Fibroblast of the aortic adventitia (primary cell): ENCODE measurements at regions not wholly inside any gene's neighbourhood (a gene's known extent, or its start where the extent isn't known, plus 50 kb on each side); places are given as distances from the start of the nearest gene placed in this dataset.

Source experiments
- DNase-seq: peaks from one replicate; pipeline ENCODE4 v3.0.0-alpha.2; 2010; ENCODE audit warnings: low read depth
- H3K4me3 ChIP-seq: 2 replicates; pipeline ENCODE4 v1.5.1; 2011; ENCODE audit warnings: low read depth, mild to moderate bottlenecking, control low read depth, low read length, moderate library complexity
- CTCF ChIP-seq: IDR thresholded peaks from 2 replicates; pipeline ENCODE4 v1.5.1; 2011; ENCODE audit warnings: mild to moderate bottlenecking, low read length, control low read depth, inconsistent platforms; ENCODE audit not compliant: insufficient read depth

GRCh38 chr3:14343338-14344112, 58.9 kb upstream of the SLC6A6 start:
- no peak for DNase-seq
- TF ChIP-seq CTCF, result no peak
- no peak overlapping the region for H3K4me3 ChIP-seq

- DNase-seq, result no peak
- no peak for TF ChIP-seq CTCF
- H3K4me3 ChIP-seq, result no peak overlapping the region
Observed at GRCh38 chr3:14344351-14344750, 58.1 kb upstream of the SLC6A6 start.

- no peak for TF ChIP-seq CTCF
- DNase-seq, result no peak
- H3K4me3 ChIP-seq, result no peak overlapping the region
Observed at GRCh38 chr3:14345496-14346150, 56.8 kb upstream of the SLC6A6 start.

GRCh38 chr3:14346191-14346590, 56.2 kb upstream of the SLC6A6 start:
- DNase-seq, result no peak
- no peak for TF ChIP-seq CTCF
- no peak overlapping the region for H3K4me3 ChIP-seq

GRCh38 chr3:14346642-14347041, 55.8 kb upstream of the SLC6A6 start:
- no peak for TF ChIP-seq CTCF
- no peak for DNase-seq
- no peak overlapping the region for H3K4me3 ChIP-seq

GRCh38 chr3:14347110-14347509, 55.3 kb upstream of the SLC6A6 start:
- TF ChIP-seq CTCF, result no peak
- DNase-seq, result no peak
- no peak overlapping the region for H3K4me3 ChIP-seq
